ENCODE measurements at regions not wholly inside any gene's neighbourhood (a gene's known extent, or its start where the extent isn't known, plus 50 kb on each side); places are given as distances from the start of the nearest gene placed in this dataset.

- no peak overlapping the region for H2AFZ ChIP-seq (ENCODE audit: low read depth, low read length)
- no peak overlapping the region for H3K9ac ChIP-seq (ENCODE audit: low read length)
- H4K20me1 ChIP-seq (ENCODE audit: insufficient read depth), result no peaks in the 10 kb centered on the region
- TF ChIP-seq REST (IDR thresholded peaks at IDR 0.05; ENCODE audit: borderline replicate concordance), result no peak
- no peak for TF ChIP-seq SMC3 (conservative IDR thresholded peaks at IDR 0.05; ENCODE audit: poor library complexity)
- TF ChIP-seq EZH2 (IDR thresholded peaks at IDR 0.05; ENCODE audit: borderline replicate concordance, insufficient read depth, low read length, poor library complexity, severe bottlenecking), result no peak
- TF ChIP-seq POLR2AphosphoS5 (IDR thresholded peaks at IDR 0.05), result no peak
- no peak for TF ChIP-seq MXI1 (conservative IDR thresholded peaks at IDR 0.05; ENCODE audit: poor library complexity, severe bottlenecking)
- TF ChIP-seq RAD21 (conservative IDR thresholded peaks at IDR 0.05), result no peak
- no peak for TF ChIP-seq EP300 (conservative IDR thresholded peaks at IDR 0.05; ENCODE audit: poor library complexity, severe bottlenecking)
- no peak for TF ChIP-seq CTCF (IDR thresholded peaks at IDR 0.05; ENCODE audit: poor library complexity, severe bottlenecking)
- TF ChIP-seq TAF1 (IDR thresholded peaks at IDR 0.05; ENCODE audit: low read depth), result no peak
- H3K36me3 ChIP-seq (ENCODE audit: insufficient read depth, low read length), result no peaks in the 10 kb centered on the region
- no peaks in the 10 kb centered on the region for H3K9me2 ChIP-seq (ENCODE audit: insufficient read depth, low read length)
- peaks cover 3% of the 10 kb centered on the region for H3F3A ChIP-seq (ENCODE audit: insufficient read depth, low read length, poor library complexity, severe bottlenecking)
- no peaks in the 10 kb centered on the region for H3K27me3 ChIP-seq (ENCODE audit: insufficient read depth, low read depth, low read length)
- H3K79me2 ChIP-seq (replicated peaks; ENCODE audit: insufficient read depth, low read length), result no peaks in the 10 kb centered on the region
- no peak overlapping the region for H3K27ac ChIP-seq (ENCODE audit: low read length)
- no peak overlapping the region for H3K4me3 ChIP-seq (ENCODE audit: low read length)
- H3K4me2 ChIP-seq (ENCODE audit: low read length), result no peak overlapping the region
- H3K9me3 ChIP-seq (ENCODE audit: low read length), result no peaks in the 10 kb centered on the region
Observed at GRCh38 chr9:134496413-134497282, 145.0 kb upstream of the COL5A1 start.

GRCh38 chr9:134497283-134497860 lies 144.2 kb upstream of the COL5A1 start:
- Histone ChIP-seq H3K9me2 (ENCODE audit: insufficient read depth, low read length) (no peaks in the 10 kb centered on the region), H3K9me3 (ENCODE audit: low read length) (no peaks in the 10 kb centered on the region), H3K4me2 (ENCODE audit: low read length) (no peak overlapping the region), H3K36me3 (ENCODE audit: insufficient read depth, low read length) (no peaks in the 10 kb centered on the region), H3F3A (ENCODE audit: insufficient read depth, low read length, poor library complexity, severe bottlenecking) (peaks cover 3% of the 10 kb centered on the region), H4K20me1 (ENCODE audit: insufficient read depth) (no peaks in the 10 kb centered on the region), H3K27me3 (ENCODE audit: insufficient read depth, low read depth, low read length) (no peaks in the 10 kb centered on the region), H3K79me2 (replicated peaks; ENCODE audit: insufficient read depth, low read length) (no peaks in the 10 kb centered on the region), H2AFZ (ENCODE audit: low read depth, low read length) (no peak overlapping the region), H3K4me3 (ENCODE audit: low read length) (no peak overlapping the region), H3K27ac (ENCODE audit: low read length) (no peak overlapping the region), H3K9ac (ENCODE audit: low read length) (no peak overlapping the region)
- no peak for TF ChIP-seq MXI1 (conservative IDR thresholded peaks at IDR 0.05; ENCODE audit: poor library complexity, severe bottlenecking)
